NOMO-1 (cell line): ENCODE measurements at regions not wholly inside any gene's neighbourhood (a gene's known extent, or its start where the extent isn't known, plus 50 kb on each side); places are given as distances from the start of the nearest gene placed in this dataset.
A peak's percentile ranks its signal among the peaks of the same experiment; 100 is the strongest.
"Not testable (repeated sequence)": the region's sequence is repeated elsewhere in the genome, so short reads cannot be mapped to it uniquely, and the experiment has no call there.

Experiments
- DNase-seq, 2 experiments: peaks; one replicate each; lab custom pipeline; 2025; ENCODE audit not compliant: unreplicated experiment in 2 of 2; lab: John Stamatoyannopoulos, UW

GRCh38 chr20:51927970-51928369 lies 125.6 kb upstream of the SALL4 start:
- not testable (repeated sequence) for DNase-seq

GRCh38 chr20:51926670-51927305 lies 124.5 kb upstream of the SALL4 start:
- peak in 1 of 2 experiments; percentile 5 for DNase-seq

GRCh38 chr20:51924509-51924908 lies 122.2 kb upstream of the SALL4 start:
- DNase-seq: no peak

GRCh38 chr20:51923633-51924032 lies 121.3 kb upstream of the SALL4 start:
- no peak for DNase-seq

GRCh38 chr20:51922812-51923211 lies 120.5 kb upstream of the SALL4 start:
- not testable (repeated sequence) for DNase-seq

GRCh38 chr20:51918561-51918960 lies 116.2 kb upstream of the SALL4 start:
- DNase-seq: no peak

- no peak for DNase-seq
Measured at GRCh38 chr20:51917886-51918535, 115.7 kb upstream of the SALL4 start.

- DNase-seq: no peak
Measured at GRCh38 chr20:51916244-51916643, 113.9 kb upstream of the SALL4 start.

GRCh38 chr20:51914758-51915157 lies 112.4 kb upstream of the SALL4 start:
- DNase-seq: no peak

- no peak for DNase-seq
Measured at GRCh38 chr20:51910321-51911050, 108.2 kb upstream of the SALL4 start.

- DNase-seq: no peak
Measured at GRCh38 chr20:51906679-51907078, 104.4 kb upstream of the SALL4 start.

- no peak for DNase-seq
Measured at GRCh38 chr20:51906049-51906448, 103.7 kb upstream of the SALL4 start.

- no peak for DNase-seq
Measured at GRCh38 chr20:51902933-51903332, 100.6 kb upstream of the SALL4 start.

GRCh38 chr20:51900443-51900842 lies 98.1 kb upstream of the SALL4 start:
- DNase-seq: no peak

GRCh38 chr20:51899674-51900073 lies 97.4 kb upstream of the SALL4 start:
- DNase-seq: no peak

GRCh38 chr20:51898788-51899187 lies 96.5 kb upstream of the SALL4 start:
- no peak for DNase-seq

- no peak for DNase-seq
Measured at GRCh38 chr20:51894619-51895018, 92.3 kb upstream of the SALL4 start.

- no peak for DNase-seq
Measured at GRCh38 chr20:51894201-51894600, 91.9 kb upstream of the SALL4 start.

GRCh38 chr20:51893723-51894122 lies 91.4 kb upstream of the SALL4 start:
- no peak for DNase-seq

GRCh38 chr20:51890003-51890402 lies 87.7 kb upstream of the SALL4 start:
- no peak for DNase-seq

GRCh38 chr20:51889466-51889865 lies 87.1 kb upstream of the SALL4 start:
- no peak for DNase-seq

GRCh38 chr20:51888291-51888690 lies 86.0 kb upstream of the SALL4 start:
- no peak for DNase-seq
